ENCODE measurements at regions not wholly inside any gene's neighbourhood (a gene's known extent, or its start where the extent isn't known, plus 50 kb on each side); places are given as distances from the start of the nearest gene placed in this dataset.

DNA sequence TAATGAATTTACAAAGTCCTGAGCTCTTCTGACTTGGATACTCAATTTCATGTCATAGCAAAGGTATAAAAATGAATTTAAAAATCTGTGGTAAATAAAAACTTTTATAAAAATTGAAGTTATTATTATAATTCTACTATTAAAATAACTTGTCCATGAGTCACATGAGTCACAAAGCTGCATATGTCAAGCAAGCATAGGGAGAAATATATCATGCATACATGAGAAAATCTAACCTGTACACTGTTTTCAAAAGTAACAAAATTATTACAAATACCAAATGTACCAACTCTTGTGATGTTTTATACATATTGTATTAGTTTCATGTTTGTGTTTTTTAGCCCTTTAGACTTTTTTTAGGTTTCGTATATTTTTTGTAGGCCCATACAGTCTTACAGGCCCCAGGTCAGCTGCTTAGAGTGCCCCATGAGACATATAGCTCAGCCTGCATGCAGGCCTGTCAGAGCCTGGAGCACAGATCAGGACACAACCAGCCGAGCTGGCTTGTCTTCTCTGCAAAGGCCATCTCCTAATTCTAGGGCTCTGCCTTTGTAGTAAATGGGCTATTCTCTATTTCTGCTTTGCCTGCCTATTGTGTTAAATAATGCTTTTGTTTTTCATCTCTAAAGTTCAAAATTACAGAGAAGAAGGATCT, 818.7 kb upstream of the TENM3 start:
- peak; percentile 5 for DNase-seq

DNA sequence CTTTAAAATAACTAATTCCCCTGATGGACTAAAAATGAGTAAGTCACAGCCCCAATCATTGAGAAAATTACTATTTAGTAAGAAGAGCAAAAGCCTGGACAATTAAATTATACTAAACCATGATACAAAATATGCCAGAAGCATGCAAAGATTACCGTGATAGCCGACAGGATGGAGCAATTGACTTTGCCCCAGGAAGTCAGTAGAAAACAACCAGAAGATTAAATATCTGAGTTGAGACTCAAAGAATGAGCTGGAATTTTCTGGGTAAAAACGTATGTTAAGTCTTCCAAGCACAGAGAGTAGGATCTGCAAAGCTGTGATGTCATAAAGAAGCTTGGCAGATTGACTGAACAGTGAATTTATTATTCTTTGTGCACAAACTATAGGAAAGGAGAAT, 816.1 kb upstream of the TENM3 start:
- DNase-seq: peak; percentile 17

DNA sequence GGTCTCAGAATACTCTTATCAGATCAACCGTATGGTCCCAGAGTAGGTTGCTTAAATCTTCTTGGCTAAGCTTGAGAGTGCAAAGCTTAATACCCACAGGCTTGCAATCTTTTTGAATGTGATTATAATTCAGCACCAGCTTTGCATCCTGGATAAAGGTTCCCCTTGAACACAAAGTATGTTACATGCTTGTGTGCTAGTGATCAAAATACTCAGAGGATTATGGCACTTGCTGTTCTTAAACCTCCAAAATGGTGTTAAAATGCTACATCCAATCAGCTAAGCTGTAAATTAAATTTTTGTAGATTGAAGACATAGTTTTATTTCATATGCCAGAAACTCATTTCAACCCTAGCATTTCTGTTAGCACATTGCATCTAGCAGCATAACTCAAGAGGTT, 812.2 kb upstream of the TENM3 start:
- DNase-seq: no peak

DNA sequence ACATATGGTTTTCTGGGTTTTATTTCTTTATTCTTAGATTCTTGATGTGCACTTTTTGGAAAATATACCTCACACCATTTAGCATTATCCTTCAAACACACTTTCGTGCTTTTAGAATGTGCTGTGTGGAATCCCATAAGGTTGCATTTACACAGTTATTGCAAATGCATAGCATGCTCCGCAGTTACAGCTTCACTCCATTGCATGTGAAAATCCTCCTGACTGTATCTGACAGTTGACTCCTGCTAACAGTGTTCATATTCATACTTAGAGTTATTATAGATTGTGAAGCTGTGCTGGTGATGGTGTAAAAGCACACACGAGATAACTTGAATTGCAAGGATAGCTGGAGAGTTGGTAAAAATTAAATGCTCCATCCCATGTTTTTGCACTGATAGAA, 811.5 kb upstream of the TENM3 start:
- no peak for DNase-seq

DNA sequence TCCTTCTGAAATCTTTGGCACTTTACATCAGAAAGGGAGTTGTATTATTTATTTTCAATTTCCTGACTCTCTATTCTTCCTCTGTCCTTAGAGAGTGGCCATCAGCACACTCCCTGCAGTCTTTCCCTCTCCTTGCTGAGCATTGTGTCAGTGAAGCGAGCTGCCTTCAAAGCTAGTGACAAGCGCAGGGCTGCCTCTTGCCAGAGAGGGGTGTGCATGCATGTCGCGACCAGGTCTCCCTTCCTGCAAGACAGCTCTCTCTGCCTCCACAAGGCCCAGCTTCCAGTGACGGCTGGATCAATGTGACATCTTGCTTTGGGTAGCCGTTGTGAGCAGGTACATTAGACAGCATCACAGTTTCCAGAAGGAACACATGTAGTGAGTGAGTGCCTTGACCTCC, 810.9 kb upstream of the TENM3 start:
- no peak for DNase-seq

DNA sequence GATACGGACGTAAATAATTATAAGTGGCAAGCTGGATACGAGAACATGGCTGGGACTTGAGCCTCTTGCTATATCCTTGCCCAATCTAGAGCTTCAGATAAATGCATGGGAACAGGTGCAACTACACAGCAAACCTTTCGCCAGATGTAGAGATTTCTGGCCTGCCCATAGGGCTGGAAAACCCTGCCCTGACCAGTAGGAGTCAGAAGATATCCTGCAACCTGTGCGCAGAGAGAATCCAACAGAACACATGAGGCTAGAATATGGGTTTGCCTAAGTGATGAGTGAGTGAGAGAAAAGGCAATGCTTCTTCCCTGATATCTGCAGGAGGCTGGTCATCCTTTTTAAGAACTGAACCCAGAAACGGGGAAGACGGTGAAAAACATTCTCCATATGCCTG, 805.3 kb upstream of the TENM3 start:
- DNase-seq: no peak

DNA sequence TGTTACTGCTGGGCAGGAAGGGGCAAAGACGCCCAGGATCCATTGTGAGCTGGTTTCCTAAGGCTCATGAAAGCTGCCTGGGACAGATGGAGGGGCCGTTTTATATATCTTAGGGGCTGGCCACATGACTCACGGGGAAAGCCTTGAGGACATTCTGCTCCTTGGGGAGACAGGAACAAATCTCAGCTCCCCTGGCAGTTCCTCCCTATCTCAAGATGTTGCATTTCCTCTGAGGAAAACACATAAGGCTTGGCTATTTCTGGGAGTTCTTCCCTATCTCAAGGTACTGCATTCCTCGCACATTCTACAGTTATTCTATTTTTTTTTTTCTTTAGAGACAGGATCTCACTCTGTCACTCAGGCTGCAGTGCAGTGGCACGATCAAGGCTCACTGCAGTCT, 804.6 kb upstream of the TENM3 start:
- DNase-seq: no peak

DNA sequence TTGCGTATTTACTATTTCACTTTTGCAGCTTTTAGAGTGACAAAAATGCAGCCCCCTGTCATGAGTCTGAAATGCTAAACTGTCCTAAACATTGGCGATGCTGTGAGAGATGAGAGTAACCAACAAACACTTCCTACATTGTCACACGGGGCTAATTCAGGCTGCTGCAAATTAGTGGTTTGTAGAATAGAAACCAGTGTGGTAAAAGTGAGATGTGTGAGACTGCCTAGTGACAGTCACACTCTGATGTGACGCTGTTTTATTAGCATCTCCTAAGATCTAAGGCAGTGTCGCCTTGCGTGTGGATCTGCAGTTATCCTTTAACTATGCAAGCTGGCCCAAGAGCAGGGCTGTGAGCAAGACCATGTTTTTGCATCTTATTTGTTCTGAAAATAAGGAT, 800.2 kb upstream of the TENM3 start:
- DNase-seq: no peak

DNA sequence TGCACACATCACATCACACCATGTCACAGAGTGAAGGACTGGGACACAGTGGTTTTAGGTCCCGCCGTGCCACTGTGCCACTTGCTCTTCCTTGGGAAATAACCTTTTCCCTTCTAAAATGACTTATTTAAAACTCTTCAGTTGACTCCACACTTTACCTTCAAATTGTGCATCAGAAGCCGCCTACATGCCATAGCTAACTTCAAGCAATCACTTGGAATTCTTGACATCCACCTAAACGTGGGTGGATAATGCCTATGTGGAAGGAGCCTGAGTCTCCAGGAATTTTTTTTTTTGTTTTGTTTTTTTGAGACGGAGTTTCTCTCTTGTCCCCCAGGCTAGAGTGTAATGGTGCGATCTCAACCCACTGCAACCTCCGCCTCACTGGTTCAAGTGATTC, 777.4 kb upstream of the TENM3 start:
- DNase-seq: no peak

DNA sequence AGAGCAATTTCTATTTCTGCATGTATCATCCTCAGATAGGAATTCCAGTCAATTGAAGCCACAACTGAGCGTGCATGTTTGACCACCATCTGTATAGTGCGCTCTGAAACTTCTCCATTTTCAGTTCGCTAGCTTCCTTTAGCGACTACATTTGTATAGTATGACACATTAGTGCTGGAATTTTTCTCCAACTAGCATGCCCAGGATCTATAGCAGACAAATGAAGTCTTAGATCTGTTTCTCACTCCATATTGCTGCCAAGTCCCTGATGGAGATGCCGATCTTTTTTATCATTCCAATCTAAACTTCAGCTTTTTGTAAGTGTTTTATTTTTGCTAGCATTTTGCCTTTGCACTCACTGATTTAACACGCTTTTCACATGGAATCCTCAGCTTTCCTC, 774.8 kb upstream of the TENM3 start:
- peak; percentile 35 for DNase-seq

DNA sequence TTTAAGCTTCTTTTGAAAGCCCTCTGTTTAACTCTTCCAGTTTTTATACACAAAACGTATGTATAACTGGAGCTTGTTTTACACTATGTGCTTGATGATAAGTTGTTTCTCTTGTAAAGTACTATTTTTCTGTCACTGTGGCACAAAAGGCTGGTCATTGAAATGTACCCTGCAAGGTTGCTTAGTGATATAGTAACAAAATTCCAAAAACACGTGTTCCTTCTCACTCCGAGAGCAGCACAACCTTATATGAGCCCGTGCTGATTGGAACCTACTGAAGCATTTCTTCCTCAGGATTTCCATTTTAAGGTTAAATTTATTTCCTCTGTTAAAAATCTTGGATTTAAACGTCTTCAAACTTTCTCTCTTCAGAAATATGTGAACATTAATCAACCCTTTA, 772.9 kb upstream of the TENM3 start:
- DNase-seq: no peak

DNA sequence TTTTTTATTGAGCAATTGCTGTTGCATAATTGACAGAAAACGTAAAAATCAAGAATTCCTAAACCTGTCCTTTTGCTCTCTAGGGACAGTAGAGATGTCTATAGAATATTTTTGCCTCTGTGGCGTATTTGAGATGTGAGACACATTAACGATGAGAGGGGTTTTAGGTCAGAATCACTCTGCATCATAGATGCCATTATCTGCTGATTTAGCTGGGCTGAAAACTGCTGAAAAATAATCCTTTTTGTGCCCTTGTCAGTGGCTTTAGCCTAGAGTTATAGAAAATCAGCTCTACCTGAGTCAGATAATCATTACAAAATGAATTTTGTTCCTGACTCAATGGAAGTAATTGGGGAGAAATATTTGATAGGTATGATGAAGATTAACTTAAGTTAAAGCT, 767.8 kb upstream of the TENM3 start:
- DNase-seq: no peak

DNA sequence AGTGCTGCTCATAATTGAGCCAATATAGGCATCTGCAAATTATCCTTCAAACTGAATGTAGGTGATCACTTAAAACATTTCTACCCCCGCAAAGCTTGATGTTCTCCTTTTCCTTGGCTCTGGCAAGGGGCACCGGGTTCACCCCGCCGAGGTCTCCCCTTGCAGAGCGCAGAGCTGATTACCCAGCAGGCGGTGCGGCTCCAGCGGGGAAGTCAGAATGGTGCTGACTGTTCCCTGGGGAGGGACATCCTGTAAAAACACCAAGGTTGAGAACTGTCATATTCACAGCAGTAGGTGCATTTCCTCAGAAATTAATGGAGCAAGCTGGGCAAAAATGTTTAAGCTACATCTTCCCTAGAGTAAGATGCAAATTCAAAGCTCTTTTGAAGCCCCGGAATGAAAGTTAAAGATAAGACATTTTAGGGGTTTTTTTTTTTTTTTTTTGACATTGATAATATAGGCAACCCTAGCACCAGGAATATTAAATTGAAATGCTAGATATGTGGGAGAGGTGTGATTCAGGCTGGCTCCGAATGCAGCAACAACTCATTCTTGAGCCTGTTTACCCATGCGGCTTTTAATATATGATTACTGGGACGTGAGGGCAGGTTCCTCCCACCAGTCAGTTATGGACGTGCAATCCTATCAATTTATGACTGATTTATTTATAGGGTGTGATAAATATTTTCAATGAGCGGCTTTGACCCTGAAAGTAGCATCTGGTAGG, 767.3 kb upstream of the TENM3 start:
- DNase-seq: peak; percentile 9

DNA sequence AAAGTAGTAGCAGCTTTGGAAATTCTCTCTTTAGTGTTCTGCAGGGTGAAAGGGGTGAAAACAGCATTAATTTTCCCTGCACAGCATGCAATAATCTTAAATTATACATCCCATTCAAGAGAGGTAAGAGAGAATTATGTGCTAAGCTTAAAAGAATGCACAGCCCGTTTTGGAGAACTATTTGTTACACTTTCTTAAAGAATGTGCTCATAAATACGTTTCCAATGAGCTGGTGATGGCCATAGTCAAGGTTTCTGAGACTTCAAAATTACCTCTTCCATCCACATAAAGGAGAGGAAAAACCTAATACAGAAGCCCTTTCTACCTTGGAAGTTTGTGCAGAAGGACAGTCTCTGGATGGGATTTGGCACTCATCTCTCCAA, 766.7 kb upstream of the TENM3 start:
- DNase-seq: peak; percentile 64

DNA sequence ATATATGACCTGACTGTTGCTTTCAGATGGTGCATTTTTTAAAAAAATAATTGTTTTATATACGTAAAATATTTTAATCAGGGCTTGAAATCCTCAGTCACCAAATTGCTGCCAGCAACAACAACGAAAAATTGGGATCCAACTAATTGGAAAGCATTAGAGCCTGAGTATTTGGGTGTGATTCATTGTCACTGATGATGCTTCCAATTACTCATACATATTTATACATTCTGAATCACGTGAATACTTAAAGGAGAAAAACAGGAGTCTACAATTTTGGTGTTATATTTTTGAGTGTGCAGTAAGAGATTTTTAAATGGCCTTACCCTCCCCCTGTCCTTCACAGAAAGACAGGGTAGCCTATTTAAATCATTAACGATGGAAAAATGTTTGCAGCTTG, 765.6 kb upstream of the TENM3 start:
- DNase-seq: peak; percentile 65

DNA sequence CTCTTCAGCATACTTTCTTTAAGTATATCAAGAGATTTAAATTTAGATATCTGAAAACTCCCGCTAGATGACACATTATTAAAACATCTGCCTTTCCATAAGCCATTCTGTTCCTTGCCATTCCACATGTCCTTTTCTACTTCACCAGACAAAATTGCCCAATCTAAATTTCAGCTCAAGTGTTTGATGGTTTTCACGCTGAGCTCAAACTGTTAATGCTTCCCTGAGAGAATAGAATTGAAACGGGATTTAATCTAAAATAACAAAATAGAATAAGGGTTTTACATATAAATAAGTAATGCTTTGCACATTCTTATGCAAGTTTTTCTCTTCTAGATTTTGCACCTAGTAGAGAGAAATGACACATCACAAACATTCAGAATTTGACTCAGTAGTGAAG, 764.5 kb upstream of the TENM3 start:
- peak; percentile 23 for DNase-seq

DNA sequence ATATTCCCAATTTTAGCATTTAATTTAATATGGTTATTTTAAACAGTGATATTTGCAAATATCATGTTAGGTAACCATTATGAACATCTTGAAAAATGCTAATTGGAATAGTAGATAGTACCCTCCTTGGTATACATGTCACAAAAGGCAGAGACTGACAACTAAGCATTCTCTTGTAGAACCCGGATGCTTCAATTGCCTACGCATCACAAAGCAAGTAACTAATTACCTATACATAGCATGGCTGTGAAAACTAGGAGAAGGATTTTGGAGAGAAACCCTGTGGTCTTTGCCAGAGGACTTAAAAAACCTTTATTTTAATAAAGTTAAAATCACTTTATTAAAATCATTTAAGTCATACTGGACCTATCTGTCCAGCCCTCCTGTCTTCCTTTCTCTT, 764.1 kb upstream of the TENM3 start:
- DNase-seq: no peak

DNA sequence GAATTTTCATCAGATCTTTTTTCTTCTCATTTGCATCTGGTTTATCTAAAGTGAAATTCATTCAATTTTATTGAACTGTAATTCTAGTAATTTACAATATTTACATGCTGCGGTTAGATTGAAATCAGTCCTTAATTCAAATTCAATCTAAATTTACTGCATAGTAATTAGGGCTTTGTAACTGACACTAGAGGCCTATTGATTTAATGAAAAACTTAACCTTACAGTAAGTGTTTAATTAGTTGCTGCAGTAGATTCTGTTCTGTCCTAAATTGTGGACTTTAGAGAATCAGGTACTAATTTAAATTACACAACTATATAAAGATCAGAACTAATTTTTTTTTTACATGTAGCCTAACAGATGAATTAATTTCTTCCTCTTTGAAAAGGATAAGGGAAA, 758.8 kb upstream of the TENM3 start:
- no peak for DNase-seq

DNA sequence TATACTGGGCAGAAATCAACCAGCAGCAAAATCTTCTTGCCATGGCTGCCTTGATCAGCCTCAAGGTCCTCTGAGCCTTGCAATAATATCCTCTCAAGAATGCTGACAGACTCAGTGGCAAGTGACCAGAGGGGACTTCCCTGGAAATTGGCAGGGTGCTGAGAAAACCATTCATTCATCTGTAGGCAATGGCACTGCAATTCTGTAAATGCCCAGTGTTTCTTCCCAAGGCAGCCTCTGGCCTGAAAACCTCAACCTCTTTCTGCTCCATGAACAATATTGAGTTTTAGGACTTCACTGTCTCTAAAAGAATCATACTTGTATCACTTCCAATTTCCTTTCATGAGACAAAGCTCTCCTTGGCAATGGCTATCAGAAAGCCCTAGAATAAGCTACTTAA, 754.3 kb upstream of the TENM3 start:
- no peak for DNase-seq

DNA sequence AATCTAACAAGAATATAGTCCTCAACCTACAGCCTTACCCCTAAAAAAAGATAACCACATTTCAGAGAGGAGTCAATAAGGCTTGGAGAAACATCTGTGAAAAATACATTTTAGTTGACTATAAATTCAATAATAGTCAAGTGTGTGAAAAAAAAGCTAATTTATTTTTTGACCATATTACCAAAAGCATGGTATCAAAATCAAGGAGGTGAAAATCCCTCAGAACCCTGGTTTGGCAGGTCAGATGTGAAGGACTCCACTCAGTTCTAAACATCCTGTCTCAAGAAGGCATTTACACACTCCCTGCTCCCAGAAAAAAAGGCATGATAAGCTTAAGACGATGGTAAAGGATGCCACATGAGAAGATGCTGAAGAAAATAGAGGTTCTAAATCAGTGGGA, 745.1 kb upstream of the TENM3 start:
- no peak for DNase-seq

DNA sequence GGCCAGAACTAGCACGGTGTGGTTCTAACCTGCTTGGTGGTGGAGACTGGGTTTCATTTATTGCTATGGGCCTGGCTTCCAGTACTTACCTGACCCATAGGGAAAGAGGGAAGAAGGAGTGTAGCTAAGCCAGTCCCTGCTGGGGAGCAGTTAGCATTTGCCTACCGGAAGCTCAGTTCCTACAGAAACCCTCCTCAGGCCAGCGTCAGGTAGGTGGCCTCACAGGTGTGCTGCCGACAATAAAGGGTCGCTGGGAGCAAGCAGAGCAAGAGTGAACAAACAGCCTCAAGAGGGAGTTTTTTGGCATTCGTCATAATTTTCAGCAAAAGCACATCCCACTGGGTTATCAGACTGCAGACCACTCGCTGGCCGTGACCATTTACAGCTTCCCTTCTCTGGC, 740.6 kb upstream of the TENM3 start:
- no peak for DNase-seq

DNA sequence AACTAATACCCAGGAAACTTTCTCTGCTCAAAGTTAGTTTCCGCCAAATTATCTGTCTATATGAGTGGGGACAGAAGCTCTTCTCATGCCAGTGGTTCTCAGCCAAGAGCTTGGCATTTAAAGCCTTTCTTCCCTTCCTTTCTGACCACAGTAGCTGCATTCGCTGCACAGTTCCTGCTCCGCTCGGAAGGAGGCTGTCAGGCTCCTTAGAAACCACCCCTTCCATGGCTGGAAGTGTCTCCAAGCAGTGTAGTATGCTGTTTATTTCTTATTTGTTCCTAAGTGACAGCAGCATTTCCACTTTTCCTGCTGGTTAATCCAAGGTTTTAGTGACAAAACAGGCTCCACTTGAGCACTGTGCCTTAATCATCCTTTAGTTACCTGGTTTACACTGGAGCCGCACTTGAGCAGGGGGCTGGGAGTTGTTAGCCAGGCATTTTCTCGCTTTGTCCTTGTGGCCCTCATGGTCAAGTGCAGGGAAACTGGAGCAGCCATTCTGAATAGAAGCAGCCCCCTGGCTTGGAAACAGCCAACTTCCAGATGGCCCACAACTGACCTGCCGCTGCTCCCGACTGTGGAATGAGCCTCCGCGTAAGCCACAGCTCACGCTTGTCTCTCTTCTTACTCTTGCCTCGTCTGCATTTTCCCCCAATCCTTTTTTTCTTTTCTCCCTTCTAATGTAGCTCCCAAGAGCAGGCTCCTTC, 739.4 kb upstream of the TENM3 start:
- DNase-seq: no peak

DNA sequence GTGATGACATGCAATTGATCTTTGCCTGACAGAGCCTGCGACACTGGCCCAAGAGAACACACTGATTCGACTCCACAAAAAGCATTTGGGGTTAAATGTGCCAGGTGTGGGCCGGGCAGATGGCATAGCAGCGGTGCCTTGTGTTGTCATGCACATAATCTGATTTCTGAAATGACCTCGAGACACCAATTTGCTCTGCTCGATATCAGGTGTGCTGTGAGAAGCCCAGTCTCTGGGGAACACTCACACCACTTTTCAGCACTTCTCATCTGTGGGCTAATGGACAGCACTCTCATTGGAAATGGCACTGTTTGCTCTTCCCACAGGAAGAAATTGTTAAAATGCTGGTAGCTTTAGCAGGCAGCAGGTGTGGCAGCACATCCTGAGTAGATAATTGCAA, 738.3 kb upstream of the TENM3 start:
- no peak for DNase-seq

DNA sequence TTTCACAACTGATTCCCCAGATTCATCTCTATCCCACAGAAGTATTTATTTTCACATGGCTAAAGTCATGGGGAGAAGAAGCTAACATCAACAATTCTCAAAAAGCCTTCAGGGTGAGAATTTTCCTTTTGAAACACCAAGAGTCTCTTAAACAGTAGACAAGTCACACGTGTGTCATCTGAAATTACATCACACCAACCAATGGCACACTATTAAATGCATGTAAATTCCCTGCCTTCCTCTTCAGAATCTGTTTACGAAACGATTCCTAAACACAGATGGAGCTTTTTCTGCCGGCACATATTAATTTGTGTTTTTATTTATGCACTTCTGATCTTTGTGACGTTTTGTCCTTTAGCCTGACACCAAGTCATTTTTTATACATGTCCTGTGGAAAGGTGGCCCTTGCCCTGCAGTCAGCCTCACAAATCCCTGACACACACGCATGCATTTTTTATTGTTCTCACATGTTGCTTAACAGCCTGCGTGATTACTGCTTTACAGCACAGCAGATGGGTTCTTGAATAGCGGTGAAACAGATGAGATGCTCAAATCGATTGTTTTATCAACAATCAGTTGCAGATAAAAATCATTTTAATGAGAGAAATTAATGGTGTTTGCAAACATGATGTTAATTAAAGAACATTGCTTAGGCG, 735.9 kb upstream of the TENM3 start:
- DNase-seq: peak; percentile 19
